Activated naive CD4-positive, alpha-beta T cell treated with anti-CD3 and anti-CD28 coated beads, Interleukin-2, amount 50 U/mL, for 72 hours (primary cell): ENCODE measurements at regions not wholly inside any gene's neighbourhood (a gene's known extent, or its start where the extent isn't known, plus 50 kb on each side); places are given as distances from the start of the nearest gene placed in this dataset.
"Not testable (repeated sequence)": the region's sequence is repeated elsewhere in the genome, so short reads cannot be mapped to it uniquely, and the experiment has no call there.

ENCODE experiments used
- ATAC-seq, 2 donors: fragments of 150-1000 bp; cut with Tn5 transposase; 2 replicates each; pipeline ENCODE4 v1.10.0; 2021; ENCODE audit warnings: mild to moderate bottlenecking in 2 of 2, moderate library complexity in 2 of 2
- DNase-seq, 2 donors: peaks; one replicate each; pipeline ENCODE4 v3.0.0; 2021 to 2022; ENCODE audit warnings: low spot score in 2 of 2
- H3K27ac Mint-ChIP-seq, 2 donors: one replicate each; pipeline ENCODE4 v1.8.0; 2022; ENCODE audit warnings: mild to moderate bottlenecking in 2 of 2, mixed read lengths in 2 of 2
- H3K36me3 Mint-ChIP-seq, 2 donors: one replicate each; pipeline ENCODE4 v1.8.0; 2022; ENCODE audit warnings: mixed read lengths in 2 of 2
- H3K9me3 Mint-ChIP-seq, 2 donors: one replicate each; pipeline ENCODE4 v1.8.0; 2022; ENCODE audit warnings: mixed read lengths in 2 of 2

DNA sequence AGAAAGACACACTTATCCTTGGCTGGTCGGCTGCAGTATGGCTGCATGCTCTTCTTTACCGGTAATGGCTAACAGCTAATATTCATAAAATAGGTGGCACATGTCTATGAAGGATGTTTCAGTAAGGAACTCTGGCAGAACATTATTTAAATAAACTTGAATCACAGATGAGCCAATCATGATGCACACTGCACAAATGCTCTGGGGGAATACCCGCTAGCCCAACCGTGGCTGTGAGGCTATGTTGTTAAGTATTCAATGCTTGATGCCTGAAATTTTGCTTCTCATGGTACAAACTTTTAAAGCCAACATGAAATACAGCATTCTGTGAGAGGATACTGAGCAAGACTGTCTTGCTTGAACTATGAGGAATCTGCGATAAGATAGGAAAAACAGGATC lies 505.8 kb downstream of the ZEB2 start:
- no peak for DNase-seq
- no peak for ATAC-seq
- Mint-ChIP-seq H3K36me3 (peaks cover 0 to 3% of the 10 kb centered on the region in 2 donors), H3K9me3 (no peaks in the 10 kb centered on the region), H3K27ac (no peak overlapping the region)

DNA sequence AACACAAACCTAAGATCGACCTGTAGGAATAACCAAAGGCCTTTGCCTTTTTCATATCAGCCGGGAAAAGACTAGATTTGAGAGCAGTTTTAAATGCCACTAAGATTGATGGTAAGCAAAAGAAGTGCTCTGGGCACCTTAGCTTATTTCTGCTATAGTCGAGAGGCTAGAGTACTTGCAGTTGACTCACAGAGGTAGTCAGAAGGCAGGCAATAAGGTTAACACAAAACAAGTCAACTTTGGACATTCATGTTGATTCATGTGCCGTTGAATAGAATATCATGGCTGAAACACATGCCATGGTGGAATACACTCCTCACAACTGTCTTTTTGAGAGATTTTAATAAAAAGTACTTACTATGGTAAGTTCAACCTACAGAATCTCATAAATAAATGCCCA lies 507.6 kb downstream of the ZEB2 start:
- no peaks in the 10 kb centered on the region for H3K36me3 Mint-ChIP-seq
- no peak overlapping the region for H3K27ac Mint-ChIP-seq
- DNase-seq, result no peak
- H3K9me3 Mint-ChIP-seq, result no peaks in the 10 kb centered on the region
- no peak for ATAC-seq

DNA sequence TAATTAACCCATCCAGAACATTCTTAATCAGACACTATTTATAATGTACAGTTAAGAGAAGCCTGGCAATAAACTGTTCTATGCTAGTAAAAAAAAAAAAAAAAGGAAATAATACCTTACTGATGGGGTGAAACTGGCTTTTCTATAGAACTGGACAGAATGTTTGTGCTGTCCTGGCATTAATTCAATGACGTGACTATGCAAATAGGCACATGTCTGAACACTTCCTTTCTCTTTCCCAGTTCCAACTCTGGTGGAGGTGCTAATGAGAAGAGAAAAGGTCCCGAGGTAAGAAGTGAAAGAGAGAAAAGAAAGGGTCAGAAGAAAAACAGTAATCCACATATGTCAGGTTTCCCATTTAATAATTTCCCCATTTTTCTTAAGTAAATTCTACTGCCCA lies 508.4 kb downstream of the ZEB2 start:
- no peak for DNase-seq
- Mint-ChIP-seq H3K27ac (no peak overlapping the region), H3K9me3 (no peaks in the 10 kb centered on the region), H3K36me3 (no peaks in the 10 kb centered on the region)
- ATAC-seq, result no peak

DNA sequence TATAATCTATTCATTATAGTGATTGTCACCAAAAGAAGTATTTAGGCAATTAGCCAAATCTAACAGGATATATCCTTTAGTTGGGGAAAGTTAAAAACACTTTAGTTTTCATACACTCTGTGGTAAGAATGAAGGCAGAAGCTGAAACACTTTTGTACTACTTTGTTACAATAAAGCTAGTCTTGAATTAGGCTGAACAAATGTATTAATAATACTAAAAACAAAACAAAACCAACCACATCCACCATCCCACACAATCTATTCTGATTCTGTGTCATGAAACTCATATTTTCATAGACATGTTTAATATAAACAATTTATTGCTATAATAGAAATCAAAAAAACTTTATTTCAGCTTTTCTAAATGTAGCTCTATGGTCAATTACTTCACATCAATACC lies 508.8 kb downstream of the ZEB2 start:
- DNase-seq (no peak), ATAC-seq (no peak)
- H3K9me3 Mint-ChIP-seq, result no peaks in the 10 kb centered on the region
- H3K36me3 Mint-ChIP-seq, result no peaks in the 10 kb centered on the region
- no peak overlapping the region for H3K27ac Mint-ChIP-seq

DNA sequence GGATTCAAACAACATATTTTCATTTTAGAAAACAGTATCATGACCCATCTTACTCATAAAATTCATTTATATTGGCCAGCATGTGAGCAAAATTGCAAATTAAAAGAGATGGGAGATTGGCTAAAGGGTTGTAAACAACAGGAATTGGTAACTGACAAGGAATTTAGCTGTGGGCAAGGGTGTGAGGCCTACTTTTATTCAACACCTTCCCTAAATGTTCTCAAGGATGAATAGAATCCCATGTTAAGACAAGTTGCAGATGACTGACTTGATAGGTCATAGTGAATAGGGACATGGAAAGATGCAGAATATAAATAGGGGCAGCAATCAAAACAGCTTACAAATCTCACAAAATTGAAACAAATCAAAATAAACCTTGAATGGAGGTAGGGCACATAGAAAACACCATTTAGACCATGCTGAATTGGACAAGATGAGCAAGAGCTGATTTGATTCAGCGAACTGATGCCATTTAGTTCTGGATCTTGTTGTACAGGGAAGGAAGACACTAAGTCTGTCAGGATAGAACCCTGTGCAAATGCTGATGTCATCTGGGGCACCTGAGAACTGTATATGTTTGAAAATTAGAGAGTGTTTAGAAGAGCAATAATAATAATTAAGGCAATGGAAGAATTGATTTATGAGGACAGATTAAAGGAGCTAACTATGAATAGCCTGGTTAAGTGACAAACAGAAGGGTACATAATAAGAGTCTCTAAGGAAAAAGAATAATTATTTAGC lies 509.7 kb downstream of the ZEB2 start:
- Mint-ChIP-seq H3K27ac (no peak overlapping the region), H3K9me3 (no peaks in the 10 kb centered on the region), H3K36me3 (no peaks in the 10 kb centered on the region)
- DNase-seq (no peak), ATAC-seq (no peak)

DNA sequence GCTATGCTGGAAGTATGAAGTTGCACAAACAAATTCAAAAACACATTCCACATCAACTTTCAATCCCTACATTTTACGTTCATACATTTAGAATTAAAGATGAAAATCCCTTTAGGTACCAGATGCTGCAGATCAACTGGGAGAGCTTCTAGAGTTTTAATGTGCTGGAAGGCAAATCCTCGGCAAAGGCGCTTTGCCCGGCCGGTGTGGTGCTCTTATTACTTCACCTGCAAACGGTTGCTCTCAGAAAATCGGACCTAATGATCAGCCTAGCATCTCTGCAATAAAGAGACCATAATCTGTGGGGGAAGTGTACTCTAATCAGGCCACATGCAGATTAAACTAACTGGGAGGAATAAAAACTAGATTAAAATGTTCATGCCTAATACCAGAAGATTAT lies 513.8 kb downstream of the ZEB2 start:
- no peak overlapping the region for H3K27ac Mint-ChIP-seq
- no peaks in the 10 kb centered on the region for H3K9me3 Mint-ChIP-seq
- no peaks in the 10 kb centered on the region for H3K36me3 Mint-ChIP-seq
- DNase-seq (no peak), ATAC-seq (no peak)

DNA sequence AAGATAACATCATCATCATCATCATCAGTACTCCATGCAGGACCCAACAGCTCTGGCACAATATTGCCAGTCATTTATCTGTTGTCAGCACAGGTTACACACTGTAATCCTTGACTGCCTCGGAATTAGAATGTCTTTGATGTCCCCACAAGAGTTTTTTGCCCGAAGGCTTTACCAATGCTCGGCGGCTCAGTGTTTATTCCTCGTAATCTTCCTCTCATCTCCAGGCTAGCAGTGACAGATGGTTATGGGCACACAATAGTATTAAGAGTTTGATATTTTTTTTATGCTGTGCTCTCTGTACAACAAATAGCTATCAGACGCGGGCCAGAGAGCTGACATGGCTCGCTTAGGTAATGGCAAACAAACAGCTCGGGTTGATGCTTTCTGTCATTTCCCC lies 515.2 kb downstream of the ZEB2 start:
- DNase-seq (no peak), ATAC-seq (no peak)
- Mint-ChIP-seq H3K36me3 (no peaks in the 10 kb centered on the region), H3K27ac (no peak overlapping the region), H3K9me3 (no peaks in the 10 kb centered on the region)

DNA sequence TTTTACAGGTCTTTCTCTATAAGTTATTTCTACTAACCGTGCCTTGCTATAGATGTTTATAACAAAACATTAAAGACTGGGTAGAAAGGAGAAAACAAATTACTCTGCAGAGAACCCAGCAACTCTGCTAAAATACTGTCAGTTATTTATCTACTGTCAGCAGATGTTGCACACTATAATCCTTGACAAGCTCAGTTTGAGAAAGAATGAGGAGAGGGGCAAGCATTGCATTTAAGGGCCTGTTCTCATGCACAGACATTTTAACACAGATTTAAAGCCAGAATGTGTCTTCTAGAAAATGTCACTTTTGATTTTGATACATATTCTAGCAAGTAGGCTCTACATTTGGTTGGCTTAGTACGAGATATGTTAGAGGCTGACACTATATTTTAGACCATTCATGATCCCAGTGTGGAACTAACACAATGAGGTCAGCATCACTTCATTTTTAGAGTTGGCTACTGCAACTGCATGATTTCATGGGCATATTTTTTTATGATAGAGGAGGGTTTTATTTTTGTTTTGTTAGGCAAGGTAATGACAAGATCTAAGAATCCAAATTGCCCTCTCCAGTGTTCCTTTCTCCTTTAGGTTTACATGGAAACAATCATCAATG lies 516.4 kb downstream of the ZEB2 start:
- DNase-seq (no peak), ATAC-seq (no peak)
- Mint-ChIP-seq H3K27ac (no peak overlapping the region), H3K36me3 (no peaks in the 10 kb centered on the region), H3K9me3 (no peaks in the 10 kb centered on the region)

DNA sequence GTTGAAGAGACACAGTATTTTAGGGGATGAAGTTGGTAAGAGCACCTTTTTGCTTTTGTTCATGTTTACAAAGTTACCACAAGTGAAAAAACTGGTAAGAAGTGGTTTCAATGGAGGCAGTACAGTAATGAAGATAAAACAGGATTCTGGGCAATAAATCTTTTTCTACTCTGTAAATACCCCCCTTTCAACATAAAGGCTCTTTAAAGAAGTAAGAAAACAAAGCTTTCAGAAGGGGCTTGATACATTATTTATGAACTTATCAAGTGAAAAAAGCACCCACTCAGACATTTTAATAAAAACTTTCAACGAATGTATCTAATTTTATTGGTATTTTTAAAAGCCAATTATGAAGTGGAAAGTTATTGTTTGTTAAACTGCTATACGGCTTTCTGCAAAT lies 522.9 kb downstream of the ZEB2 start:
- ATAC-seq, result no peak
- no peaks in the 10 kb centered on the region for H3K36me3 Mint-ChIP-seq

DNA sequence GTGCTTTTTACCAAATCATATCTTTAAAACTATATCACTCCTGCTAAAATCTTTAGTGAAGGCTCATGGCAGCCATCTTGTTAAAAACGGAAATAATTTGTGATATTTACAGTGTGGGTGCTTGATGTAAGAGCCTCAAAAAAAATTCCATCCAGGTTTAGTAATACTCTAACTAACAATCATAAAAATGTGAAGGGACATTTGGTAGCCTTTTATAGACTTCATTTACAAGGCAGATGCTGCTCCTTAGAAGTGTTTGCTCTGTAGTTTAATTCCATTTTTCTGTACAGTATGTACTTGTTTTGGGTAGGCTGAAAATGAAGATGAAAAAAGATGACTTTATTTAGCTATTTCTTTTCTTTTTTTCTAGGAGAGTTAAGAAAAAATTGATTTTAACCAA lies 525.0 kb downstream of the ZEB2 start:
- peaks cover 7 to 12% of the 10 kb centered on the region in 2 donors for H3K36me3 Mint-ChIP-seq
- no peak overlapping the region for H3K27ac Mint-ChIP-seq
- DNase-seq (no peak), ATAC-seq (no peak)
- H3K9me3 Mint-ChIP-seq, result peaks cover 4 to 12% of the 10 kb centered on the region in 2 donors

More for the DNA sequence above, 522.9 kb downstream of the ZEB2 start:
- no peak overlapping the region for H3K27ac Mint-ChIP-seq
- DNase-seq, result no peak
- H3K9me3 Mint-ChIP-seq, result no peaks in the 10 kb centered on the region

DNA sequence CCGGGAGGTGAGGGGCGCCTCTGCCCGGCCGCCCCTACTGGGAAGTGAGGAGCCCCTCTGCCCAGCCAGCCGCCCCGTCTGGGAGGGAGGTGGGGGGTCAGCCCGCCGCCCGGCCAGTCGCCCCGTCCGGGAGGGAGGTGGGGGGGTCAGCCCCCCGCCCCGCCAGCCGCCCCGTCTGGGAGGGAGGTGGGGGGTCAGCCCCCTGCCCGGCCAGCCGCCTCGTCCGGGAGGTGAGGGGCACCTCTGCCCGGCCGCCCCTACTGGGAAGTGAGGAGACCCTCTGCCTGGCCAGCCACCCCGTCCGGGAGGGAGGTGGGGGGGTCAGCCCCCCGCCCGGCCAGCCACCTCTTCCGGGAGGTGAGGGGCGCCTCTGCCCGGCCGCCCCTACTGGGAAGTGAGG lies 528.3 kb downstream of the ZEB2 start:
- not testable (repeated sequence) for H3K27ac Mint-ChIP-seq, DNase-seq, ATAC-seq
- H3K9me3 Mint-ChIP-seq, result peaks cover 4 to 13% of the 10 kb centered on the region in 2 donors
- H3K36me3 Mint-ChIP-seq, result peaks cover 7 to 12% of the 10 kb centered on the region in 2 donors

DNA sequence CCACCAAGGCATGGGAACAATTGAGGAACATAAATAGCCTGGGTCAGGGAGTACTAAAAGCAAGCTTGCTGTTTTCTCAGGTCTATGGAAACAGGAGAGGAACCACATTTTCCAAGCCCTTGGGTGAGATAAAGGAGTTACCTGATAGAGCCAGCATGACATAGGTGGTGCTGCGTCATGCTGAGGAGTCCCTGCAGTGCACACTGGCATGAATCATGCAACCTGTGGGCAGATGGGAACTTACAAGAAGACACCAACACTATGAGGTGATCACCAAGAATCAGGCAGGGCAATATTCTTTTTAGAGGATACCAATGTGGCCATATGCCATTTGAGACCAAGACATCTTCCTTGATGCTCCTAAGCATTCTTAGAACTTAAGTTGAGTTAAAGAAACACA lies 531.8 kb downstream of the ZEB2 start:
- ATAC-seq, result peak in 1 of 2 donors; percentile 41
- peaks cover 4 to 13% of the 10 kb centered on the region in 2 donors for H3K9me3 Mint-ChIP-seq
- no peak for DNase-seq
- H3K27ac Mint-ChIP-seq, result no peak overlapping the region
- H3K36me3 Mint-ChIP-seq, result peaks cover 7 to 12% of the 10 kb centered on the region in 2 donors

DNA sequence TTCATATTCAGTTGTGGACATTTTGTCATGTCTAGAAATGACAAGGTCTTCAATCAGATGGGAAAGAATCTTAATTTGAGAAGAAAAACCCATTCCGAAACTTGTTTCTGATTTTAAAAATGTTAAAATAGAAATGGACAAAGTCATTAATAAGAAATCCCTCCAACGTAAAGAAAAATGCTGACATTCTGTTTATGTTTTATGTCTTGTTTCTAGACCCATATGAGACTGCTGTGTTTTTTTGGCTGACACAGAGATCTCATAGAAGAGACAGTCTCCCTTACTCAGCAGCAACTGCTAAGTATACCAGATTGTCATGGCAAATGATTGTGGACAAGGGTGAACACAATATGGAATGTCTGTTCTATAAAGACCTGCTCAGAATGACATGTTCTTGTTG lies 538.5 kb downstream of the ZEB2 start:
- Mint-ChIP-seq H3K36me3 (no peaks in the 10 kb centered on the region), H3K27ac (no peak overlapping the region), H3K9me3 (no peaks in the 10 kb centered on the region)
- no peak for DNase-seq
- no peak for ATAC-seq

DNA sequence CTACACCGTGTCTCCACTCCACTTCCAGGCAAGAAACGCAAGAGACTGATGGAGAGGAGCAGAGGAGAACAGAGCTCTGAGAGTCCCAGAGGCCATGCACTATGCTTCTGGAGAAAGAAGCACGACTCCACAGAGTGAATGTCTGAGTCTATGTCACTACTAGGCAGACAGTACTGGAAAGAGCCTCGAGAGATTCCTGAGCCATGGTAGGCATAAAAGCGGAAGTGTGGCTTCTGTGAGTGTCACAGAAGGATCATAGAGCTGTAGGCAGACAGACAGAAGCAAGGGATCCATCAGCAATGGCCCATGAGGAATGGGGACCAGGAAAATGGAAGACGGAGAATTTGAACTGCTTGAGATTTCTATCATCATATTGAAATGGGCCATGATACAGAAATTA lies 542.6 kb downstream of the ZEB2 start:
- ATAC-seq (no peak), DNase-seq (no peak)
- Mint-ChIP-seq H3K36me3 (no peaks in the 10 kb centered on the region), H3K27ac (no peak overlapping the region), H3K9me3 (no peaks in the 10 kb centered on the region)

DNA sequence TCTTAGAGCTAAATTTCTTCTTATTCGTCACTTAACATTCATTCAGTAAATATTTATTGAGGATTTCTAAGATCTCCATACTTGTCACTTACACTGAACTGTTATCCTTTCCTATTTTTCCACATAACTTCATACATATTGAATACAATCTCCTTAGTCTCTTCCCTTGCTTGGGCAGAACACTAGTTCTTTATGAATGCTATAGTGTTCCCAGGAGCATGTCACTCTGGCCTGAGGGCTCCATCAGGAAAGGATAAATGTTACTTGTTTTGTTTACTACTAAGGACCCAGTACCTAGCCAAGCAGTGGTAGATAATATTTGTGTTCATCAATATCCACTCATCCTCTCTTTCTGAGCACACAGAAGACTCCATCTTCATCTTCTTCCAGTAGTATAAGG lies 544.7 kb downstream of the ZEB2 start:
- ATAC-seq (no peak), DNase-seq (no peak)
- no peak overlapping the region for H3K27ac Mint-ChIP-seq
- no peaks in the 10 kb centered on the region for H3K36me3 Mint-ChIP-seq
- H3K9me3 Mint-ChIP-seq, result no peaks in the 10 kb centered on the region

DNA sequence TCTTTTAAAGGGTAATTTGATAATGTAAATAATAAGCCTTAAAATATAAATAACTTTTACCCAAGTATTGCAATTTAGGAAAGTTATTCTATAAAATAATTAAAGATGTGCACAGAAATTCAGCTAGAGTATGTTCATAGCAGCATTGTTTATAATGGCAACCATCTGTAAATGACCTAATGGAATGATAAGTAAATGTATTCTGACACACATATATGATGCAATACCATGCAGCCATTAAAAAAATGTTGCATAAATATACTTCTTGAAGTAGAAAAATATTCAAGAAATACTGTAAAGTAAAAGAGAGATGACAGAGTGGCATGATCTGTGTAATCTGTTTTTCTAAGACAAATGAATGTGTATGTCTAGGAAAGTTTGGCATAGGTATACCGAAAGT lies 545.7 kb downstream of the ZEB2 start:
- DNase-seq, result no peak
- no peak for ATAC-seq
- no peak overlapping the region for H3K27ac Mint-ChIP-seq
- H3K36me3 Mint-ChIP-seq, result no peaks in the 10 kb centered on the region
- no peaks in the 10 kb centered on the region for H3K9me3 Mint-ChIP-seq

DNA sequence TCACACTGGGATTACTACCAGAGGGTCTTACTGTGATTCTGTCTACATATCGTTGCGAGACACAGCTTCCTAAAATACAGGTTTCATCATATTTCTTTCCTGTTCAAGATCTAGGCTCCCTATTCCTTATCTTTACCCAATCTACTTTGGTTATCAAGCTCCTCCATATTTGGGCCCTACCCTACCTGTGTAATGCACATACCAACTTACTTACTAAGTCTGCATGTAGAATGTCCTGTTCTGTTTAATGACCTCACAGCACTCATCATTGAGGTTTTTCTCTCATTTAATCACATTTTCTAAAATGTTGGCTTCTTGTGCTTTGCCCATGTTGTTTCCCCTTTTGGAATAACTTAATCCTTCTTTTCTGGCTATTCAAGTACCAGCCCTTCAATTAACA lies 551.1 kb downstream of the ZEB2 start:
- H3K36me3 Mint-ChIP-seq, result no peaks in the 10 kb centered on the region
- H3K9me3 Mint-ChIP-seq, result no peaks in the 10 kb centered on the region
- ATAC-seq (no peak), DNase-seq (no peak)
- no peak overlapping the region for H3K27ac Mint-ChIP-seq

DNA sequence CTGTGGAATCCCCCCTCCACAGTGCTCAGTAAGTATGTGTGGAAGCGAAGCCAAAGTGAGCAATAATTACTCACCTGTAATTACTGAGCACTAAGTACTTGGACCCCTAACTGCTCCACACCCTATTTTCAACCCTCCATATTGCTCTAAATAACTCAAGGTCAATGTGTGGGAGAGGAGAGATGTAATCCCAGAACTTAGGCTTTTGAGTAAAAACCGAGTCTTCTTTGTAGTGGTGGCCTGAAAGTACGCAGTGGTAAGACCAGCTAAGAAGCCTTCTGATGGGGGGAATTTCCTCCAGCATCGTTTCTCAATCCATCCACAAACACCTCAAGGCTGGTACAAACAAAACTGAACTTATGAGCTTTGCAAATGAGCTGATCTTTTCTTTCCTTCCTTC lies 551.6 kb downstream of the ZEB2 start:
- H3K36me3 Mint-ChIP-seq, result no peaks in the 10 kb centered on the region
- ATAC-seq, result peak; percentile 22 to 51
- DNase-seq, result no peak
- H3K9me3 Mint-ChIP-seq, result no peaks in the 10 kb centered on the region
- H3K27ac Mint-ChIP-seq, result no peak overlapping the region
